ENCODE measurements at regions not wholly inside any gene's neighbourhood (a gene's known extent, or its start where the extent isn't known, plus 50 kb on each side); places are given as distances from the start of the nearest gene placed in this dataset.

GRCh38 chr1:208499601-208500000 is 255.4 kb upstream of the PLXNA2 start:
- Histone ChIP-seq H3K27me3 (ENCODE audit: insufficient read depth, low read length) (no peaks in the 10 kb centered on the region), H2AFZ (ENCODE audit: low read depth, low read length) (no peak overlapping the region), H3K36me3 (ENCODE audit: insufficient read depth, low read length) (no peaks in the 10 kb centered on the region), H3K4me3 (ENCODE audit: low read length) (no peak overlapping the region), H3K9me3 (ENCODE audit: low read length) (no peaks in the 10 kb centered on the region), H3K4me1 (ENCODE audit: insufficient read depth, low read length) (no peaks in the 10 kb centered on the region)

DNA sequence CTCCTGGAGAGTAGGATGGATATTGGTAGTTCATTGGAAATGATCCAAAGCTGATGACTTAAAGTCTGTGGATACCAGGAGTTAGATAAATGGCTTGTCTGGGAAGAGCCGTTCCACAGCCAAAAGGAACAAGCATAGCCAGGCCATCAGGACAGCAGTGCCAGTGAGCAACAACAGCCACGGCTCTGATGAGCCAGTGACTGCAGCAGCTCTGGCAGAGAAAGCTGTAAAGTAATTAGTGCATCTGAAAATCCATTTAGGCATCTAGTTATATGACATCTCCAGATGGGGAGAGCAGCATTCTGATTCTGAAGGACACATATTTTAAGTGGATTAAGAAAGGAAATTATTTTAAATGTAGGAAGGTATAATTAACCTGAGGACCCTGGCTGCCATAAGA is 256.2 kb upstream of the PLXNA2 start:
- no peak overlapping the region for H3K4me3 ChIP-seq (ENCODE audit: low read length)
- no peaks in the 10 kb centered on the region for H3K9me3 ChIP-seq (ENCODE audit: low read length)
- no peaks in the 10 kb centered on the region for H3K36me3 ChIP-seq (ENCODE audit: insufficient read depth, low read length)
- no peaks in the 10 kb centered on the region for H3K4me1 ChIP-seq (ENCODE audit: insufficient read depth, low read length)
- no peaks in the 10 kb centered on the region for H3K27me3 ChIP-seq (ENCODE audit: insufficient read depth, low read length)
- H2AFZ ChIP-seq (ENCODE audit: low read depth, low read length): no peak overlapping the region

DNA sequence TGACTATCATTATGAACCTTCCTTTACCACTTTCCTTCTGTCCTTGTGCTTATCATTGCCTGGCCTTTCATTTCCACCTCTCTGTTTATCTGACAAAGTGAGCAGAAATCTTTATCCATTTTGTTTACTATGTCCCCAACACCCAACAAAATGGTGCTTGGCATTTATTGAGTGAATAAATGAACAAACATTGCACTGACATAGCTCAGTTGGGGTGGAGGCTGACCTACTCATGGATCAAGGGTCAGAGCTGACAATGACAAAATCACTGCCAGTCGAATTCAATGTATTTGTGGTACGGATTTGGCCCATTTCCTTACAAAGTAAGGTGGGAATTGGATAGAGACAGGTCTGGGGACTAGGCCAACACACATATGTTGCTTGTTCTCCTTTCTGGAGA is 257.4 kb upstream of the PLXNA2 start:
- Histone ChIP-seq H3K27me3 (ENCODE audit: insufficient read depth, low read length) (no peaks in the 10 kb centered on the region), H2AFZ (ENCODE audit: low read depth, low read length) (no peak overlapping the region), H3K4me1 (ENCODE audit: insufficient read depth, low read length) (no peaks in the 10 kb centered on the region), H3K36me3 (ENCODE audit: insufficient read depth, low read length) (no peaks in the 10 kb centered on the region), H3K4me3 (ENCODE audit: low read length) (no peak overlapping the region), H3K9me3 (ENCODE audit: low read length) (no peaks in the 10 kb centered on the region)

GRCh38 chr1:208503787-208504186 is 259.6 kb upstream of the PLXNA2 start:
- Histone ChIP-seq H3K36me3 (ENCODE audit: insufficient read depth, low read length) (no peaks in the 10 kb centered on the region), H3K4me1 (ENCODE audit: insufficient read depth, low read length) (no peaks in the 10 kb centered on the region), H3K4me3 (ENCODE audit: low read length) (no peak overlapping the region), H2AFZ (ENCODE audit: low read depth, low read length) (no peak overlapping the region), H3K27me3 (ENCODE audit: insufficient read depth, low read length) (no peaks in the 10 kb centered on the region), H3K9me3 (ENCODE audit: low read length) (no peaks in the 10 kb centered on the region)

- Histone ChIP-seq H3K36me3 (ENCODE audit: insufficient read depth, low read length) (no peaks in the 10 kb centered on the region), H3K27me3 (ENCODE audit: insufficient read depth, low read length) (no peaks in the 10 kb centered on the region), H2AFZ (ENCODE audit: low read depth, low read length) (no peak overlapping the region), H3K9me3 (ENCODE audit: low read length) (no peaks in the 10 kb centered on the region), H3K4me3 (ENCODE audit: low read length) (no peak overlapping the region), H3K4me1 (ENCODE audit: insufficient read depth, low read length) (no peaks in the 10 kb centered on the region)
These were observed 262.6 kb upstream of the PLXNA2 start for GRCh38 chr1:208506812-208507211.

DNA sequence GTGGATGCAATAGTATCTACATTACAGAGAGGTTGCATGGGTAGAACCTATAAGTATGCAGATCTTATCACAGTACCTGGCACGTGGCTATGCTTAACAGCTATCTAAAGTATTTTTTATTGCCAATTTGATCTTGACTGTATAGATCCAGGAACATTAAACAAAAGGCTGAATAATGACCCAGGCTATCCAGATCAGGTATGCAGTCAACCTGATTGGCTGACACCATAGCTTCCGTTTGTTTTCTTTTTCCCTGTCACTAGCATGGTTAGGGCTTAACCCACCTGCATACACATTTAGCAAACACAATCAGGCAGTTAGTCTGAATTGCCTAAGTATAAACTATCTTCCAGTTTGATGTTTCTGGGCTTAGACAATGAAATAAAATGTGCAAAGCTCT is 264.9 kb upstream of the PLXNA2 start:
- Histone ChIP-seq H2AFZ (ENCODE audit: low read depth, low read length) (no peak overlapping the region), H3K36me3 (ENCODE audit: insufficient read depth, low read length) (no peaks in the 10 kb centered on the region), H3K27me3 (ENCODE audit: insufficient read depth, low read length) (no peaks in the 10 kb centered on the region), H3K9me3 (ENCODE audit: low read length) (no peaks in the 10 kb centered on the region), H3K4me3 (ENCODE audit: low read length) (no peak overlapping the region), H3K4me1 (ENCODE audit: insufficient read depth, low read length) (no peaks in the 10 kb centered on the region)

DNA sequence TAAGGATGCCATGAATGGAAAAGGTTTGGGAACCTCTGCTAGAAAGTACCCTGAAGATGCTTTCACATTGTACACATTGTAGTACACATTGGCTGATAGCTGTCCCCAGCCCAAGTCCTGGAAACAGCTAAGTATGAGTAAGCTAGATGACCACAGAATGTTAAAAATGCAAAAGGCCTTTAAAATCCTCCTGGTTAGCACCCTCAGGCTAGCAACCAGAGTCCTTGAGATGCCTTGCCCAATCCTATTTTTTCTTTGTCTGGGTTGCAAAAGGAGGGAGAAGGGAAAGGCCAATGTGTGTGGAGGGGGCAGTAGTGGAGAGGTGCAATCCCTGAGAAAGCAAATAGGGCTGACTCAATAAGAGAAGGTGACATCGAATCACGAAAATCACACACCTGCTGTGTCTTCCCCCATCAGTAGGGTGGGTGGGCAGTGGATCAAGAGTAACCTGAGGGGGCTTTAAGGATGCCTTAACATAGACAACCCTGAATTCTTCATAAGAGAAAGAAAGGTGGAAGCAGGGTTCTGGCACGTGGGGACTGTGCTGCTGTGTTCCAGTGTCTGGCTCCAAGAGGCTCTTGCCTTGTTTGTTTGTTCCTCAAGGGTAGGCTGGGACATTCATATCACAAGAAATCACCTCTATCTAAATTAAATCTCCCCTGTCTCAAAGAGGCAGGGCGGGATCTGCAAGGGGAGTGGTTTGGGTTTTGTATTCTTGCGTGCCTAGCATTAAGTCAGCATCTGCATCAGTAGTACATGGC is 266.2 kb upstream of the PLXNA2 start:
- Histone ChIP-seq H3K4me3 (ENCODE audit: low read length) (no peak overlapping the region), H2AFZ (ENCODE audit: low read depth, low read length) (no peak overlapping the region), H3K36me3 (ENCODE audit: insufficient read depth, low read length) (no peaks in the 10 kb centered on the region), H3K4me1 (ENCODE audit: insufficient read depth, low read length) (peaks cover 4% of the 10 kb centered on the region), H3K27me3 (ENCODE audit: insufficient read depth, low read length) (no peaks in the 10 kb centered on the region), H3K9me3 (ENCODE audit: low read length) (no peaks in the 10 kb centered on the region)

- Histone ChIP-seq H3K4me3 (ENCODE audit: low read length) (no peak overlapping the region), H3K4me1 (ENCODE audit: insufficient read depth, low read length) (peaks cover 5% of the 10 kb centered on the region), H3K36me3 (ENCODE audit: insufficient read depth, low read length) (no peaks in the 10 kb centered on the region), H3K27me3 (ENCODE audit: insufficient read depth, low read length) (no peaks in the 10 kb centered on the region), H3K9me3 (ENCODE audit: low read length) (no peaks in the 10 kb centered on the region), H2AFZ (ENCODE audit: low read depth, low read length) (no peak overlapping the region)
These were observed 267.2 kb upstream of the PLXNA2 start for GRCh38 chr1:208511242-208511860.

DNA sequence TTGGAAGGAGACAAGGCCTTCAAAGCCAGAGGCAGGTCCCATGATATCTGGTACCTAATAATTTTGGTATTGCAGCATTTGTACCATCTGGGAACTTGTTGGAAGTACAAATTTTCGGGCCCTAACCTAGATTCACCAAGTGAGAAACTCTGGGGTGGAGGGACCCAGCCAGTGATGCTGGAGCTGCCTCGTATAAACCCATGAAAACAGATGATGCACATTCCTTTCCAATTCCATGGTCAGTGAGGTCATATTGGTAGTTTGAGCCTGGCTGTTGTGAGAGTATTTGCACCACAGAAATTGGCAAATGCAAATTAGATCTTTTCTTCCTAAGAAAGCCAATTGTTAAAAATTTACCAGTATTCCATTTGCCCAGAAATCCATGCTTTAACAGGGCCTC is 269.6 kb upstream of the PLXNA2 start:
- Histone ChIP-seq H3K36me3 (ENCODE audit: insufficient read depth, low read length) (no peaks in the 10 kb centered on the region), H3K9me3 (ENCODE audit: low read length) (no peaks in the 10 kb centered on the region), H3K4me3 (ENCODE audit: low read length) (no peak overlapping the region), H3K27me3 (ENCODE audit: insufficient read depth, low read length) (no peaks in the 10 kb centered on the region), H2AFZ (ENCODE audit: low read depth, low read length) (no peak overlapping the region), H3K4me1 (ENCODE audit: insufficient read depth, low read length) (peaks cover 5% of the 10 kb centered on the region)

- no peaks in the 10 kb centered on the region for H3K36me3 ChIP-seq (ENCODE audit: insufficient read depth, low read length)
- no peak overlapping the region for H3K4me3 ChIP-seq (ENCODE audit: low read length)
- no peaks in the 10 kb centered on the region for H3K9me3 ChIP-seq (ENCODE audit: low read length)
- no peak overlapping the region for H2AFZ ChIP-seq (ENCODE audit: low read depth, low read length)
- no peaks in the 10 kb centered on the region for H3K27me3 ChIP-seq (ENCODE audit: insufficient read depth, low read length)
- H3K4me1 ChIP-seq (ENCODE audit: insufficient read depth, low read length): peaks cover 5% of the 10 kb centered on the region
These were observed 270.9 kb upstream of the PLXNA2 start for GRCh38 chr1:208515129-208515528.

DNA sequence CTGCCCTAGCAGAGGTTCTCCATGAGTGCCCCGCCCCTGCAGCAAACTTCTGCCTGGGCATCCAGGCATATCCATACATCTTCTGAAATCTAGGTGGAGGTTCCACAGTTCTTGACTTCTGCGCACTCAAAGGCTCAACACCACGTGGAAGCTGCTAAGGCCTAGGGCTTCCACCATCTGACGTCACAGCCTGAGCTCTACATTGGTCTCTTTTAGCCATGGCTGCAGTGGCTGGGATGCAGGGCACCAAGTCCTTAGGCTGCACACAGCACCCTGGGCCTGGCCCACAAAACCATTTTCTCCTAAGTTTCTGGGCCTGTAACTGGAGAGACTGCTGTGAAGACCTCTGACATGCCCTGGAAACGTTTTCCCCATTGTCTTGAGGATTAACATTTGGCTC is 272.6 kb upstream of the PLXNA2 start:
- no peaks in the 10 kb centered on the region for H3K27me3 ChIP-seq (ENCODE audit: insufficient read depth, low read length)
- H3K4me3 ChIP-seq (ENCODE audit: low read length): no peak overlapping the region
- H3K4me1 ChIP-seq (ENCODE audit: insufficient read depth, low read length): peaks cover 5% of the 10 kb centered on the region
- no peaks in the 10 kb centered on the region for H3K36me3 ChIP-seq (ENCODE audit: insufficient read depth, low read length)
- no peak overlapping the region for H2AFZ ChIP-seq (ENCODE audit: low read depth, low read length)
- no peaks in the 10 kb centered on the region for H3K9me3 ChIP-seq (ENCODE audit: low read length)

- Histone ChIP-seq H3K9me3 (ENCODE audit: low read length) (no peaks in the 10 kb centered on the region), H3K4me3 (ENCODE audit: low read length) (no peak overlapping the region), H2AFZ (ENCODE audit: low read depth, low read length) (no peak overlapping the region), H3K27me3 (ENCODE audit: insufficient read depth, low read length) (no peaks in the 10 kb centered on the region), H3K4me1 (ENCODE audit: insufficient read depth, low read length) (no peaks in the 10 kb centered on the region), H3K36me3 (ENCODE audit: insufficient read depth, low read length) (no peaks in the 10 kb centered on the region)
These were observed 276.4 kb upstream of the PLXNA2 start for GRCh38 chr1:208520438-208521099.

DNA sequence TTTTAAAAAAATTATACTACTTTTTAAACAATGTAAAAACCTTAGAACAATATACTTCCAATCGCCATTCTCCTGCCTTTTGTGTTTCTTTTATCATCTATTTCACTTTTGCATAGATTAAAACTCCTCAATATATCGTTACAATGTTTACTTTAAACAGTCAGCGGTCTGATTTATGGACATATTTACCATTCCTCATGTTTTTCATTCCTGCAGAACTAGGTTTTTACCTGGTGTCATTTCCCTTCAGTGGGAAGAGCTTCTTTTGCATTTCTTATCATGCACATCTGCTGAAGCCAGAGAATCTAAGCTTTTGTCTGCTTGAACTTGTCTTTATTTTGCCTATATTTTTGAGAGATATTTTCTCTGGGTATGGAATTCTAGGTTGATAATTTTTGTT is 277.4 kb upstream of the PLXNA2 start:
- no peak overlapping the region for H2AFZ ChIP-seq (ENCODE audit: low read depth, low read length)
- H3K4me3 ChIP-seq (ENCODE audit: low read length): no peak overlapping the region
- H3K4me1 ChIP-seq (ENCODE audit: insufficient read depth, low read length): no peaks in the 10 kb centered on the region
- H3K27me3 ChIP-seq (ENCODE audit: insufficient read depth, low read length): peaks cover 2% of the 10 kb centered on the region
- no peaks in the 10 kb centered on the region for H3K36me3 ChIP-seq (ENCODE audit: insufficient read depth, low read length)
- no peaks in the 10 kb centered on the region for H3K9me3 ChIP-seq (ENCODE audit: low read length)
